ENCODE measurements at regions not wholly inside any gene's neighbourhood (a gene's known extent, or its start where the extent isn't known, plus 50 kb on each side); places are given as distances from the start of the nearest gene placed in this dataset.
"Not testable (repeated sequence)": the region's sequence is repeated elsewhere in the genome, so short reads cannot be mapped to it uniquely, and the experiment has no call there.

DNA sequence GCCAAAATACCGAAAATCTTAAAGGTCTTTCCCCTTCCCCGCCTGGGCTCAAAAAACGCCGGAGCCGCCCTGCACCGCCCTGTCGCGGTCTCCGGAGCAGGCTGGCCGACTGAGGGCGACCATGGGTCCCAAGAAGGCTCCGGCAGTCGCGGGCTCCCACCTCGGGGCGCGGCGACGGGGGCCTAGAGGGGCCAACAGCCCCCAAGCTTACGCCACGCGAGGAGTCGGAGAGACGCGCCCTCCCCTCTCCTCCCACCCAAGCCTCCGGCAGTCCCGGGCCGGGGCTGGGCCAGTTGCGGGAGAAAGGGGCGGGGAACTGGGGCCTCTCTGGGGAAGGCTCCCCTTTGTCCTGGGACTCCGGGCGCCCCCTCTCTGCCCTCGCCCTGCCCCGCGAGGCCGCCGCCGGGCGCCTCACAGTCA lies 69.2 kb downstream of the GOLGA8B start:
- H3K4me3 ChIP-seq = peak overlapping the region; percentile 15 to 93 (median 74)
- no peaks in the 10 kb centered on the region for H3K9me3 ChIP-seq (replicated peaks in 1 of 3)
- H3K4me1 ChIP-seq (replicated peaks in 1 of 2) = peaks cover 0 to 7% of the 10 kb centered on the region in 2 donors
- peak in 6 of 7 donors; percentile 31 to 70 (median 54) for DNase-seq
- no peaks in the 10 kb centered on the region for H3K36me3 ChIP-seq (replicated peaks in 1 of 2)
- WGBS, 4 donors = 0 to 1% methylated on average over 39 of the region's 39 CpGs; no CpG with 5 or more reads in 2 of the 4 donors
- H3K27ac ChIP-seq = peak overlapping the region in 4 of 5 donors; percentile 37 to 70 (median 66)
- no peaks in the 10 kb centered on the region for H3K27me3 ChIP-seq
- peak in 1 of 2 donors; percentile 32 for TF ChIP-seq POLR2A (IDR thresholded peaks at IDR 0.05)
- TF ChIP-seq, protein P1, sequence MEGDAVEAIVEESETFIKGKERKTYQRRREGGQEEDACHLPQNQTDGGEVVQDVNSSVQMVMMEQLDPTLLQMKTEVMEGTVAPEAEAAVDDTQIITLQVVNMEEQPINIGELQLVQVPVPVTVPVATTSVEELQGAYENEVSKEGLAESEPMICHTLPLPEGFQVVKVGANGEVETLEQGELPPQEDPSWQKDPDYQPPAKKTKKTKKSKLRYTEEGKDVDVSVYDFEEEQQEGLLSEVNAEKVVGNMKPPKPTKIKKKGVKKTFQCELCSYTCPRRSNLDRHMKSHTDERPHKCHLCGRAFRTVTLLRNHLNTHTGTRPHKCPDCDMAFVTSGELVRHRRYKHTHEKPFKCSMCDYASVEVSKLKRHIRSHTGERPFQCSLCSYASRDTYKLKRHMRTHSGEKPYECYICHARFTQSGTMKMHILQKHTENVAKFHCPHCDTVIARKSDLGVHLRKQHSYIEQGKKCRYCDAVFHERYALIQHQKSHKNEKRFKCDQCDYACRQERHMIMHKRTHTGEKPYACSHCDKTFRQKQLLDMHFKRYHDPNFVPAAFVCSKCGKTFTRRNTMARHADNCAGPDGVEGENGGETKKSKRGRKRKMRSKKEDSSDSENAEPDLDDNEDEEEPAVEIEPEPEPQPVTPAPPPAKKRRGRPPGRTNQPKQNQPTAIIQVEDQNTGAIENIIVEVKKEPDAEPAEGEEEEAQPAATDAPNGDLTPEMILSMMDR (IDR thresholded peaks at IDR 0.05) = peak in 1 of 6 experiments; percentile 9
- intact Hi-C loops (cut with DNase I) = no loop called here

DNA sequence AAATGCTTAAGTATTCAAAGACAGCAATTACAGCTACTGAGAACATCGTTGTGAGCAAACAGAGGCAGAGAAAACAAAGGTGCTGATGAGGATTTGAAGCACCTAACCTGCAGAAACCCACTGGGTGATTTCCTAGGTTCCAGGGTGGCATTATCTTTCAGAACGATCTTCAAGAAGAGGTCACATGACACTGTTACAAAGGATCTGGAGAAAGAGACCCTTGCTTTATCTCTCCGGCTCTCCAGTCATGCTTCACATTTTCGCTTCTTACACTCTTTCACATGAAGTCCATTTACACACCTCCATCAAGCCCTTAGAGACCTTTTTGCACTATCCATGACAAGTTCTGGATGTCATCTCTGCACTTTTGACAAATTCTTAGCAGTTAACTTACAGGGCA lies 70.8 kb downstream of the GOLGA8B start:
- Histone ChIP-seq H3K4me1 (replicated peaks in 1 of 2) (peaks cover 0 to 7% of the 10 kb centered on the region in 2 donors), H3K27me3 (no peaks in the 10 kb centered on the region), H3K36me3 (replicated peaks in 1 of 2) (no peaks in the 10 kb centered on the region), H3K4me3 (no peak overlapping the region), H3K27ac (no peak overlapping the region), H3K9me3 (replicated peaks in 1 of 3) (no peaks in the 10 kb centered on the region)
- TF ChIP-seq POLR2A (IDR thresholded peaks at IDR 0.05) = no peak
- TF ChIP-seq, protein P1 (IDR thresholded peaks at IDR 0.05) = no peak
- 60 to 82% (median 63%) methylated on average over 4 of the region's 4 CpGs for WGBS, 4 donors
- intact Hi-C loops (cut with DNase I) = no loop called here
- no peak for DNase-seq

DNA sequence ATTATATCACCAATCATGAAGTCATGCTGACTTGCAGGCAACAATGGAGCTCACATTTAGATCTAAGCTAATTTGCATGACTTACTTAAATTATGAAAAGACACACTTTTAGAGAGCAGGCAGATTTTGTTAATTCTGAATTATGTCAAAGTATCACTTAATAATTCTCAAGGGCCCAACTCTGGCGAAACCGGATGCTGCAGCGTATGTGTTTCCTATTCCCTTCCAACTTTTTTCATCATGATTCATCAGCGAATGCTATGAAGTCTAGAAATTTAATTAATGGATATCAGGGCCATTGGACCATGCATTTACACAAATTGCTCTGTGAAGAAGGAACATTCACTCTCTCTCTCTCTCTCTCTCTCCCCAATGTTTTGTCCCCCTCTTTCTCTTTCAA lies 63.5 kb upstream of the GOLGA8A start:
- Histone ChIP-seq H3K4me3 (no peak overlapping the region), H3K4me1 (replicated peaks in 1 of 2) (no peaks in the 10 kb centered on the region), H3K27ac (no peak overlapping the region), H3K36me3 (replicated peaks in 1 of 2) (no peaks in the 10 kb centered on the region), H3K27me3 (no peaks in the 10 kb centered on the region), H3K9me3 (replicated peaks in 1 of 3) (no peaks in the 10 kb centered on the region)
- no peak for TF ChIP-seq POLR2A (IDR thresholded peaks at IDR 0.05)
- TF ChIP-seq, protein P1 (IDR thresholded peaks at IDR 0.05) = no peak
- intact Hi-C loops (cut with DNase I) = loop anchor here in 1 of 2 donors (10.0 kb wide), 1 partner anchor 84 kb away; the partner anchor contains the start of gene GOLGA8B
- DNase-seq = no peak
- WGBS, 4 donors = 84 to 91% (median 90%) methylated on average over 4 of the region's 4 CpGs

DNA sequence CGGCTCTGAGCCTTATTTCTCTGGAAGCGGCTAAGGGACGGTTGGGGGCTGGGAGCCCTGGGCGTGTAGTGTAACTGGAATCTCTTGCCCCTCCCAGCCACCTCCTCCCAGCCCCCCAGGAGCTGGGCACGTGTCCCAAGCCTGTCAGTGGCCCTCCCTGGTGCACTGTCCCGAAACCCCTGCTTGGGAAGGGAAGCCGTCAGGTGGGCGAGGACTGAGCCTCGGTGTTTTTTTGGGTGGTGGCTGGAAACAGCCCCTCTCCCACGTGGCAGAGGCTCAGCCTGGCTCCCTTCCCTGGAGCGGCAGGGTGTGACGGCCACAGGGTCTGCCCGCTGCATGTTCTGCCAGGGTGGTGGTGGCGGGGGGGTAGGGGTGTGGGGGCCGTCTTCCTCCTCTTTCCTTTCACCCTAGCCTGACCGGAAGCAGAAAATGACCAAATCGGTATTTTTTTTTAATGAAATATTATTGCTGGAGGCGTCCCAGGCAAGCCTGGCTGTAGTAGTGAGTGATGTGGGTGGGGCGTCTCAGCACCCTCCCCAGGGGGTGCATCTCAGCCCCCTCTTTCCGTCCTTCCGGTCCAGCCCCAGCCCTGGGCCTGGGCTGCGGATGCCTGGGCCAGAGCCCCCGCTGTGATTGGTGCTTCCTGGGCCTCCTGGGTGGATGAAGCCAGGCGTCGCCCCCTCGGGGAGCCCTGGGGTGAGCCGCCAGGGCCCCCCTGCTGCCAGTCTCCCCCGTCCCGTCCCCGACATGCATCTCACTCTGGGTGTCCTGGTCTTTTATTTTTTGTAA lies 58.8 kb upstream of the GOLGA8A start:
- TF ChIP-seq, protein P1 (IDR thresholded peaks at IDR 0.05) = no peak
- TF ChIP-seq POLR2A (IDR thresholded peaks at IDR 0.05) = no peak
- Histone ChIP-seq H3K9me3 (replicated peaks in 1 of 3) (no peaks in the 10 kb centered on the region), H3K27ac (no peak overlapping the region), H3K4me1 (replicated peaks in 1 of 2) (peaks cover 0 to 7% of the 10 kb centered on the region in 2 donors), H3K36me3 (replicated peaks in 1 of 2) (no peaks in the 10 kb centered on the region), H3K27me3 (peaks cover 26% of the 10 kb centered on the region), H3K4me3 (no peak overlapping the region)
- DNase-seq = no peak
- intact Hi-C loops (cut with DNase I) = no loop called here
- 31 to 41% (median 37%) methylated on average over 2 to 29 of the region's 30 CpGs for WGBS, 4 donors

DNA sequence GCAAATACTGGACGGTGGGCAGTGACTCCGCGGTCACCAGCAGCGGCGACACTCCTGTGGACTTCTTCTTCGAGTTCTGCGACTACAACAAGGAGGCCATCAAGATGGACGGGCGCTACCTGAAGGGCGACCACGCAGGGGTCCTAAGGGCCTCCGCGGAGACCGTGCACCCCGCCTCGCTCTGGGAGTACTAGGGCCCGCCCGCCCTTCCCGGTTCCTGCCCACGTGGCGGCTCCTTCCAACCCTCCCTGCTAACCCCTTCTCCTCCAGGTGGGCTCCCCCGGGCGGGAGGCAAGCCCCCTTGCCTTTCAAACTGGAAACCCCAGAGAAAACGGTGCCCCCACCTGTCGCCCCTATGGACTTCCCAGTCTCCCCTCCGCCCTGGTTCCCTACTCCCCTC lies 58.1 kb upstream of the GOLGA8A start:
- WGBS, 4 donors = 18 to 21% (median 19%) methylated on average over 21 to 26 of the region's 26 CpGs; no CpG with 5 or more reads in 1 of the 4 donors
- H3K4me1 ChIP-seq (replicated peaks in 1 of 2); H3K36me3 ChIP-seq (replicated peaks in 1 of 2); H3K27ac ChIP-seq; H3K4me3 ChIP-seq; intact Hi-C loops (cut with DNase I); DNase-seq; H3K9me3 ChIP-seq (replicated peaks in 1 of 3): not testable (repeated sequence)
- peaks cover 33% of the 10 kb centered on the region for H3K27me3 ChIP-seq

Measured in adrenal gland (tissue), 9 donors.